SH-SY5Y (cell line): ENCODE measurements at regions not wholly inside any gene's neighbourhood (a gene's known extent, or its start where the extent isn't known, plus 50 kb on each side); places are given as distances from the start of the nearest gene placed in this dataset.

Experiments
- GATA2 ChIP-seq: IDR thresholded peaks from 2 replicates; pipeline ENCODE4 v1.6.1; 2011; ENCODE audit warnings: mild to moderate bottlenecking, low read depth, low read length
- GATA3 ChIP-seq: IDR thresholded peaks from 2 replicates; pipeline ENCODE4 v1.6.1; 2011; ENCODE audit warnings: low read depth, mild to moderate bottlenecking, low read length, moderate library complexity

DNA sequence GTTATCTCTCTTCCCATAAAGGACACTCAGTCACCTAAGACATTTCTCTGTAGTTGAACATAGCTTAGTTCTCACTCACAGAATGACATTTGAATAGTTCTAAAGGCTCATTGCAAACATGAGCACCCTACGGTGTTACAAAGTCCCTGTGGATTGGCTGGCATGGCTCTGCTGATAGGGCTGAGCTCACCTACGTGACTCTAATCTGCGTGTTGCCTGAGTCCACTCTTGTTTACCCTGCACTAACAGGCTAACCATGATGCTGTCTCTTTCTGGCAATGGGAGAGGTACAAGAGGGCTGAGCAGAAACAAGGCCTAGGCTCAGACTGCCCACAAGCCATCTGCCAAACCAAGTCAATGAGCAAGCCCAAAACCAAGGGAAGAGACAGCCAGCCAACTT lies 103.6 kb downstream of the PALM2AKAP2 start:
- TF ChIP-seq GATA2 (no peak), GATA3 (no peak)
